H1 (cell line): ENCODE measurements at regions not wholly inside any gene's neighbourhood (a gene's known extent, or its start where the extent isn't known, plus 50 kb on each side); places are given as distances from the start of the nearest gene placed in this dataset.

Experiments
- E2F6 ChIP-seq: IDR thresholded peaks from 2 replicates; pipeline ENCODE4 v1.6.1; 2012; ENCODE audit warnings: inconsistent platforms
- POLR2AphosphoS5 ChIP-seq: IDR thresholded peaks from 2 replicates; pipeline ENCODE4 v1.6.1; 2011; ENCODE audit warnings: low read depth, low read length
- RFX5 ChIP-seq: IDR thresholded peaks from 2 replicates; pipeline ENCODE4 v1.6.1; 2011; ENCODE audit warnings: low read depth, low read length, improper control_type of control experiment, borderline replicate concordance
- TF ChIP-seq, protein P1 (sequence below), 3 experiments: IDR thresholded peaks; 1 replicate in 2 of 3; 2 replicates in 1 of 3; pipeline versions ENCODE4 v1.5.1 to v1.6.1; 2011; ENCODE audit warnings: low read length in 3 of 3, mild to moderate bottlenecking in 3 of 3, inconsistent platforms in 2 of 3, low read depth in 1 of 3, moderate library complexity in 1 of 3; ENCODE audit not compliant: insufficient read depth in 1 of 3; ENCODE audit errors: control extremely low read depth in 1 of 3

DNA sequence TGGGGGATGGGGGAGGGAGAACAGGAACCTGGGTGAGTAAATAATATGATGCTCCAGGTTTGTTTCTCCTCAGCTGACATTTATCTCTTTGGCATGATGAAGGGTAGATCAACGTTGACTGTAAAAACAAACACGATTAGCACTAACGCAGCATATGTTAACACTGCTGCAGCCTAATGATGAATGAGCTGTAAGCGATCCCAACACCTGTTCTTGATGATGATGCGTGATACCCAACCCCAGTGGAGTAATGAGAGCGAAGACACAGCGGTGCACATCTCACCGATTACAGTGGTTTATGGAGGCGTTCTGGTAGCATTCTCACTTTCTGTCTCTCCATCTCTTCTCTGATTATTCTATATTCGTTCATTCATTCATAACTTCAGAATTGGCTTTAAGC lies 640.4 kb downstream of the USP25 start (continued):
- TF ChIP-seq POLR2AphosphoS5: no peak
- TF ChIP-seq, protein P1, sequence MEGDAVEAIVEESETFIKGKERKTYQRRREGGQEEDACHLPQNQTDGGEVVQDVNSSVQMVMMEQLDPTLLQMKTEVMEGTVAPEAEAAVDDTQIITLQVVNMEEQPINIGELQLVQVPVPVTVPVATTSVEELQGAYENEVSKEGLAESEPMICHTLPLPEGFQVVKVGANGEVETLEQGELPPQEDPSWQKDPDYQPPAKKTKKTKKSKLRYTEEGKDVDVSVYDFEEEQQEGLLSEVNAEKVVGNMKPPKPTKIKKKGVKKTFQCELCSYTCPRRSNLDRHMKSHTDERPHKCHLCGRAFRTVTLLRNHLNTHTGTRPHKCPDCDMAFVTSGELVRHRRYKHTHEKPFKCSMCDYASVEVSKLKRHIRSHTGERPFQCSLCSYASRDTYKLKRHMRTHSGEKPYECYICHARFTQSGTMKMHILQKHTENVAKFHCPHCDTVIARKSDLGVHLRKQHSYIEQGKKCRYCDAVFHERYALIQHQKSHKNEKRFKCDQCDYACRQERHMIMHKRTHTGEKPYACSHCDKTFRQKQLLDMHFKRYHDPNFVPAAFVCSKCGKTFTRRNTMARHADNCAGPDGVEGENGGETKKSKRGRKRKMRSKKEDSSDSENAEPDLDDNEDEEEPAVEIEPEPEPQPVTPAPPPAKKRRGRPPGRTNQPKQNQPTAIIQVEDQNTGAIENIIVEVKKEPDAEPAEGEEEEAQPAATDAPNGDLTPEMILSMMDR (IDR thresholded peaks at IDR 0.05; ENCODE audit: control extremely low read depth in 1 of 3, insufficient read depth in 1 of 3, low read depth in 1 of 3, low read length in 3 of 3): no peak
- no peak for TF ChIP-seq E2F6
- no peak for TF ChIP-seq RFX5
